Endothelial cell of umbilical vein (primary cell): ENCODE measurements at regions not wholly inside any gene's neighbourhood (a gene's known extent, or its start where the extent isn't known, plus 50 kb on each side); places are given as distances from the start of the nearest gene placed in this dataset.

ENCODE experiments used
- BruUV-seq: library from RNA; stranded (reverse); fragments of 400-500 nt; replicated peaks from 2 replicates; lab custom pipeline; 2021; lab: Mats Ljungman, UMichigan
- CTCF ChIA-PET: fragments of 300-600, 350-600 bp; sonication (Branson Sonifier 250); formaldehyde crosslinking; loops from one replicate; lab custom pipeline; 2021; ENCODE audit warnings: antibody characterized with exemption, inconsistent platforms; lab: Charles Lee
- POLR2A ChIA-PET: fragments of 300-600, 350-600 bp; sonication (Branson Sonifier 250); formaldehyde crosslinking; loops from one replicate; lab custom pipeline; 2021; ENCODE audit warnings: antibody characterized with exemption, inconsistent platforms; lab: Charles Lee
- DNase-seq: peaks from one replicate; pipeline ENCODE4 v3.0.0-alpha.2; 2011; ENCODE audit warnings: low read depth, low spot score
- FAIRE-seq: peaks from 2 replicates; lab custom pipeline; 2011; peaks lifted over from hg19 to GRCh38; lab: Jason Lieb, UNC
- H2AFZ ChIP-seq: 2 replicates; pipeline ENCODE4 v1.6.0; 2012; ENCODE audit warnings: low read depth, low read length, control low read depth, inconsistent platforms
- H3K27ac ChIP-seq: 2 replicates; pipeline ENCODE4 v1.5.1; 2011; ENCODE audit warnings: low read depth, mild to moderate bottlenecking, control low read depth, low read length, moderate library complexity; ENCODE audit not compliant: insufficient read depth
- H3K27me3 ChIP-seq, 2 experiments: 2 replicates each; pipeline versions ENCODE4 v1.6.0 to v1.6.1; 2011; ENCODE audit warnings: low read length in 2 of 2, mixed read lengths in 1 of 2; ENCODE audit not compliant: control insufficient read depth in 2 of 2, insufficient read depth in 2 of 2
- H3K36me3 ChIP-seq, 2 experiments: 2 replicates in 1 of 2; 3 replicates in 1 of 2; pipeline ENCODE4 v1.5.1; 2011; ENCODE audit warnings: low read length in 2 of 2, mild to moderate bottlenecking in 1 of 2, moderate library complexity in 1 of 2; ENCODE audit not compliant: control insufficient read depth in 2 of 2, insufficient read depth in 2 of 2; ENCODE audit errors: extremely low read depth in 1 of 2
- H3K4me1 ChIP-seq: 3 replicates; pipeline ENCODE4 v1.5.1; 2011; ENCODE audit warnings: mild to moderate bottlenecking, low read length; ENCODE audit not compliant: control insufficient read depth, insufficient read depth; ENCODE audit errors: extremely low read depth
- H3K4me2 ChIP-seq: 2 replicates; pipeline ENCODE4 v1.6.1; 2011; ENCODE audit warnings: low read length, control low read depth, mixed read lengths; ENCODE audit not compliant: insufficient read depth
- H3K4me3 ChIP-seq, 3 experiments: fragments of 200-600 bp in 1 of 3; sonication (generic), shearing (Covaris generic) in 1 of 3; replicated peaks in 1 of 3; 2 replicates each; pipeline ENCODE4 v1.5.1; 2011 to 2016; ENCODE audit warnings: control low read depth in 3 of 3, low read length in 3 of 3, mild to moderate bottlenecking in 2 of 3, inconsistent platforms in 1 of 3, low read depth in 1 of 3, moderate library complexity in 1 of 3; ENCODE audit not compliant: insufficient read depth in 1 of 3
- H3K79me2 ChIP-seq: 2 replicates; pipeline ENCODE4 v1.6.0; 2012; ENCODE audit warnings: low read length, inconsistent platforms; ENCODE audit not compliant: control insufficient read depth, insufficient read depth
- H3K9ac ChIP-seq: replicated peaks from 2 replicates; pipeline ENCODE3; 2011; ENCODE audit warnings: low read length, control low read depth; ENCODE audit not compliant: insufficient read depth; ENCODE audit errors: extremely low read depth
- H3K9me1 ChIP-seq: replicated peaks from 3 replicates; pipeline ENCODE4 v1.6.0; 2011; ENCODE audit warnings: mild to moderate bottlenecking, low read length; ENCODE audit not compliant: control insufficient read depth, insufficient read depth; ENCODE audit errors: extremely low read depth
- H3K9me3 ChIP-seq: replicated peaks from 2 replicates; pipeline ENCODE4 v1.5.1; 2012; ENCODE audit warnings: low read length, inconsistent platforms; ENCODE audit not compliant: control insufficient read depth, insufficient read depth
- H4K20me1 ChIP-seq: replicated peaks from 2 replicates; pipeline ENCODE3; 2011; ENCODE audit warnings: mild to moderate bottlenecking, low read length; ENCODE audit not compliant: control insufficient read depth, insufficient read depth; ENCODE audit errors: extremely low read depth
- CTCF ChIP-seq, 2 donors: IDR thresholded peaks; 1 replicate in 1 of 2; 2 replicates in 1 of 2; pipeline ENCODE4 v1.5.1; 2011; ENCODE audit warnings: low read length in 2 of 2, mild to moderate bottlenecking in 2 of 2, moderate library complexity in 2 of 2, control low read depth in 1 of 2, inconsistent platforms in 1 of 2, low read depth in 1 of 2; ENCODE audit not compliant: insufficient read depth in 1 of 2; ENCODE audit errors: extremely low read depth in 1 of 2
- FOS ChIP-seq: IDR thresholded peaks from 2 replicates; pipeline ENCODE4 v1.6.1; 2011; ENCODE audit warnings: mild to moderate bottlenecking, low read length, moderate library complexity, borderline replicate concordance; ENCODE audit not compliant: insufficient read depth
- GATA2 ChIP-seq: IDR thresholded peaks from 2 replicates; pipeline ENCODE4 v1.7.0; 2011; ENCODE audit warnings: low read depth, mild to moderate bottlenecking, moderate library complexity, mixed read lengths, low read length; ENCODE audit not compliant: insufficient read length, insufficient read depth
- MYC ChIP-seq: IDR thresholded peaks from one replicate; pipeline ENCODE4 v1.6.1; 2011; ENCODE audit warnings: mild to moderate bottlenecking, low read depth, low read length
- POLR2A ChIP-seq: IDR thresholded peaks from 2 replicates; pipeline ENCODE4 v1.6.1; 2012; ENCODE audit warnings: low read depth, mild to moderate bottlenecking, control low read depth, low read length
- POLR2AphosphoS5 ChIP-seq: IDR thresholded peaks from 2 replicates; pipeline ENCODE4 v1.6.1; 2012; ENCODE audit warnings: low read depth, mild to moderate bottlenecking, control low read depth, low read length, moderate library complexity; ENCODE audit not compliant: insufficient read depth
- dilution Hi-C: fragments of 300-500 bp; cut with MboI; formaldehyde crosslinking; loops from one replicate; pipeline ENCODE4 v1.15.0; 2019; ENCODE audit warnings: low sequenced_read_pairs; ENCODE audit not compliant: extremely low pct_ligation_motif_present
- intact Hi-C: fragments of 100-400 bp; cut with micrococcal nuclease; formaldehyde crosslinking; loops from one replicate; pipeline ENCODE4 v1.10.0; 2022
- TF ChIP-seq, protein P1 (sequence below): IDR thresholded peaks from 2 replicates; pipeline ENCODE4 v1.6.1; 2011; ENCODE audit not compliant: insufficient read depth, insufficient read length

- no peak overlapping the region for H2AFZ ChIP-seq
- no peaks in the 10 kb centered on the region for H3K9me3 ChIP-seq
- ChIA-PET POLR2A (interaction anchor here (0.6 kb wide), 1 partner anchor 389 kb away, joined by 3 read pairs; no protein-coding TSS in a partner anchor), CTCF (interaction anchor here (1.2 kb wide), 1 partner anchor 29 kb away, joined by 3 read pairs; no protein-coding TSS in a partner anchor)
- intact Hi-C loops (no loop called here), dilution Hi-C loops (no loop called here)
- no peaks in the 10 kb centered on the region for H3K9me1 ChIP-seq
- H4K20me1 ChIP-seq: no peaks in the 10 kb centered on the region
- DNase-seq (no peak), FAIRE-seq (no peak)
- no peaks in the 10 kb centered on the region for H3K79me2 ChIP-seq
- H3K4me3 ChIP-seq: no peak overlapping the region
- TF ChIP-seq FOS (no peak), POLR2AphosphoS5 (no peak), MYC (no peak), GATA2 (no peak)
- H3K4me1 ChIP-seq: no peaks in the 10 kb centered on the region
- H3K27ac ChIP-seq: no peak overlapping the region
- no peak overlapping the region for H3K4me2 ChIP-seq
- H3K36me3 ChIP-seq: no peaks in the 10 kb centered on the region
- H3K9ac ChIP-seq: no peak overlapping the region
- H3K27me3 ChIP-seq: no peaks in the 10 kb centered on the region
- BruUV-seq: no TSS peak
Observed at GRCh38 chr17:34840750-34841149, 120.5 kb downstream of the CCT6B start.

- Histone ChIP-seq H3K9ac (no peak overlapping the region), H3K27me3 (no peaks in the 10 kb centered on the region), H2AFZ (no peak overlapping the region), H4K20me1 (no peaks in the 10 kb centered on the region), H3K79me2 (no peaks in the 10 kb centered on the region), H3K4me1 (no peaks in the 10 kb centered on the region), H3K9me3 (no peaks in the 10 kb centered on the region), H3K4me3 (no peak overlapping the region), H3K27ac (no peak overlapping the region), H3K4me2 (no peak overlapping the region), H3K36me3 (no peaks in the 10 kb centered on the region), H3K9me1 (no peaks in the 10 kb centered on the region)
- no peak for TF ChIP-seq POLR2A
- TF ChIP-seq, protein P1, sequence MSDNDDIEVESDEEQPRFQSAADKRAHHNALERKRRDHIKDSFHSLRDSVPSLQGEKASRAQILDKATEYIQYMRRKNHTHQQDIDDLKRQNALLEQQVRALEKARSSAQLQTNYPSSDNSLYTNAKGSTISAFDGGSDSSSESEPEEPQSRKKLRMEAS: no peak
- TF ChIP-seq GATA2: no peak
- TF ChIP-seq CTCF (IDR thresholded peaks at IDR 0.05; ENCODE audit: extremely low read depth in 1 of 2, insufficient read depth in 1 of 2, low read depth in 1 of 2, low read length in 2 of 2): no peak
- TF ChIP-seq POLR2AphosphoS5: no peak
- FAIRE-seq: no peak
- POLR2A ChIA-PET: no interaction called here
- intact Hi-C loops: no loop called here
- no peak for DNase-seq
- CTCF ChIA-PET: no interaction called here
- dilution Hi-C loops: no loop called here
- BruUV-seq: no TSS peak
Observed at GRCh38 chr17:34837876-34838478, 123.3 kb downstream of the CCT6B start.
